NCI-H146 treated with DMSO at 0.1 percent for 48 hours (cell line): ENCODE measurements at regions not wholly inside any gene's neighbourhood (a gene's known extent, or its start where the extent isn't known, plus 50 kb on each side); places are given as distances from the start of the nearest gene placed in this dataset.

ENCODE experiments used
- DNase-seq: peaks from one replicate; lab custom pipeline; 2025; ENCODE audit not compliant: unreplicated experiment; lab: John Stamatoyannopoulos, UW

- DNase-seq = no peak
Measured at GRCh38 chr14:26925876-26926584, 328.2 kb upstream of the NOVA1 start.

- DNase-seq = no peak
Measured at GRCh38 chr14:26926585-26926984, 328.8 kb upstream of the NOVA1 start.

GRCh38 chr14:26928019-26928418 is 330.2 kb upstream of the NOVA1 start:
- DNase-seq = no peak

- no peak for DNase-seq
Measured at GRCh38 chr14:26929361-26929760, 331.5 kb upstream of the NOVA1 start.

- no peak for DNase-seq
Measured at GRCh38 chr14:26930576-26930975, 332.7 kb upstream of the NOVA1 start.

- DNase-seq = no peak
Measured at GRCh38 chr14:26932606-26933005, 334.8 kb upstream of the NOVA1 start.

- DNase-seq = no peak
Measured at GRCh38 chr14:26933431-26933830, 335.6 kb upstream of the NOVA1 start.

- no peak for DNase-seq
Measured at GRCh38 chr14:26934151-26934550, 336.3 kb upstream of the NOVA1 start.

GRCh38 chr14:26935733-26936132 is 337.9 kb upstream of the NOVA1 start:
- DNase-seq = no peak

- DNase-seq = no peak
Measured at GRCh38 chr14:26938054-26938453, 340.2 kb upstream of the NOVA1 start.

- no peak for DNase-seq
Measured at GRCh38 chr14:26939755-26940154, 341.9 kb upstream of the NOVA1 start.

GRCh38 chr14:26941521-26941920 is 343.7 kb upstream of the NOVA1 start:
- no peak for DNase-seq

- no peak for DNase-seq
Measured at GRCh38 chr14:26947265-26947664, 349.4 kb upstream of the NOVA1 start.

- DNase-seq = no peak
Measured at GRCh38 chr14:26959437-26959836, 361.6 kb upstream of the NOVA1 start.

- no peak for DNase-seq
Measured at GRCh38 chr14:26959972-26960660, 362.3 kb upstream of the NOVA1 start.

- no peak for DNase-seq
Measured at GRCh38 chr14:26963711-26964110, 365.9 kb upstream of the NOVA1 start.

- DNase-seq = no peak
Measured at GRCh38 chr14:26965490-26965889, 367.7 kb upstream of the NOVA1 start.

GRCh38 chr14:26966908-26967307 is 369.1 kb upstream of the NOVA1 start:
- no peak for DNase-seq

- DNase-seq = peak; percentile 14
Measured at GRCh38 chr14:26974965-26975364, 377.1 kb upstream of the NOVA1 start.

GRCh38 chr14:26982071-26982470 is 384.2 kb upstream of the NOVA1 start:
- DNase-seq = no peak

- DNase-seq = peak; percentile 37
Measured at GRCh38 chr14:26984311-26985177, 386.7 kb upstream of the NOVA1 start.
